Stimulated activated effector memory CD8-positive, alpha-beta T cell treated with anti-CD3 and anti-CD28 coated beads, Interleukin-12 subunit alpha, Interleukin-12 subunit beta, amount 100 ng/mL, for 72 hours (primary cell): ENCODE measurements at regions not wholly inside any gene's neighbourhood (a gene's known extent, or its start where the extent isn't known, plus 50 kb on each side); places are given as distances from the start of the nearest gene placed in this dataset.

Experiments used
- ATAC-seq: fragments of 150-1000 bp; cut with Tn5 transposase; 2 replicates; pipeline ENCODE4 v1.10.0; 2021
- DNase-seq, 2 donors: peaks; one replicate each; pipeline ENCODE4 v3.0.0; 2021 to 2022; ENCODE audit warnings: low spot score in 2 of 2
- H3K27ac Mint-ChIP-seq: one replicate; pipeline ENCODE4 v1.8.0; 2022; ENCODE audit warnings: mild to moderate bottlenecking, mixed read lengths
- H3K36me3 Mint-ChIP-seq: one replicate; pipeline ENCODE4 v1.8.0; 2022; ENCODE audit warnings: mild to moderate bottlenecking, mixed read lengths
- H3K4me1 Mint-ChIP-seq: one replicate; pipeline ENCODE4 v1.8.0; 2022; ENCODE audit warnings: mixed read lengths
- H3K4me3 Mint-ChIP-seq: one replicate; pipeline ENCODE4 v1.8.0; 2022; ENCODE audit warnings: mild to moderate bottlenecking, mixed read lengths
- H3K9me3 Mint-ChIP-seq: one replicate; pipeline ENCODE4 v1.8.0; 2022; ENCODE audit warnings: mixed read lengths

- no peak for DNase-seq
- ATAC-seq, result no peak
- H3K4me3 Mint-ChIP-seq, result no peak overlapping the region
- H3K9me3 Mint-ChIP-seq, result no peaks in the 10 kb centered on the region
- no peaks in the 10 kb centered on the region for H3K4me1 Mint-ChIP-seq
- no peak overlapping the region for H3K27ac Mint-ChIP-seq
- H3K36me3 Mint-ChIP-seq, result no peaks in the 10 kb centered on the region
Measured at GRCh38 chr17:5826384-5826783, 242.1 kb upstream of the NLRP1 start.

DNA sequence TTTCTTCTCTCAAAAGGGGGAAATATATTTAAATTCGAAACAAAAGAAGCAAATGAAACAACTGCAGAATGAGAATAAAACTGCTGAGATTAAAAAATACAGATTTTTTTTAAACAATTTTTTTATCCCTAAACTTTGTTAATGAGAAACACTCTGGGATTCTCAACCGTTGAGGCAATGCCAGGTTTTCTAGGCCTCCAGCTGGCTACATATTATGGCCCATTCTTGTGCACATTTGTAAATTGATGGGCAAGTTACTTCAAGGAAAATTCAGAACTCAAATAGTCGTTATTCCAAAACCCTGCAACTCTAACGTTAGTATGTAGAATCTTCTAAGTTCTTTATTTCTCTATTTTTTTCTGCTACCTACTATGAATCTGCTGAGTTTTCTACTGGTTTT lies 239.3 kb upstream of the WSCD1 start:
- Mint-ChIP-seq H3K4me3 (no peak overlapping the region), H3K4me1 (no peaks in the 10 kb centered on the region), H3K9me3 (no peaks in the 10 kb centered on the region), H3K36me3 (no peaks in the 10 kb centered on the region), H3K27ac (no peak overlapping the region)
- no peak for DNase-seq
- ATAC-seq, result no peak

DNA sequence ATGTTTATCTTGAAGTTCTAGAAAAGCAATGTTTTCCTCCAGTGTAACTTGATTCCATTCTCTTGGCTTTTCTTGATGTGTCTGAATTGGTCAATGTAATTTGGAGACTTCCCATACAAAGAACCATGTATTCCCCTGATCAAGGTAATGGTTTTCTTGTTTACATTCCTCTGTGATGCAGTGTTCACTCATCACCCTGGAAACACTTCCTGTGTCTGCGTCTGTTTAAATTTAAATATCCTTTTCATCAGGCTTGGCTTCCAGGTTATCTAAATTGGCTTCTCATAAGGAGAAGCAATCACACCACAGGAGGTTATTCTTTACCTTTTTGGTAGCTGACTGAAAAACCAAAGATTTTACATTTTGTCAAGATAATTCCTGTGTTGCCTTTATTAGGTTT lies 237.3 kb upstream of the WSCD1 start:
- Mint-ChIP-seq H3K27ac (no peak overlapping the region), H3K9me3 (no peaks in the 10 kb centered on the region), H3K36me3 (no peaks in the 10 kb centered on the region), H3K4me1 (no peaks in the 10 kb centered on the region), H3K4me3 (no peak overlapping the region)
- ATAC-seq (no peak), DNase-seq (no peak)

GRCh38 chr17:5837055-5837491 lies 233.1 kb upstream of the WSCD1 start:
- Mint-ChIP-seq H3K36me3 (no peaks in the 10 kb centered on the region), H3K9me3 (no peaks in the 10 kb centered on the region), H3K4me3 (no peak overlapping the region), H3K4me1 (no peaks in the 10 kb centered on the region), H3K27ac (no peak overlapping the region)
- ATAC-seq (no peak), DNase-seq (no peak)

GRCh38 chr17:5838661-5839300 lies 231.4 kb upstream of the WSCD1 start:
- H3K36me3 Mint-ChIP-seq, result no peaks in the 10 kb centered on the region
- no peak overlapping the region for H3K27ac Mint-ChIP-seq
- DNase-seq, result no peak
- H3K4me3 Mint-ChIP-seq, result no peak overlapping the region
- H3K9me3 Mint-ChIP-seq, result no peaks in the 10 kb centered on the region
- no peaks in the 10 kb centered on the region for H3K4me1 Mint-ChIP-seq
- no peak for ATAC-seq

GRCh38 chr17:5840811-5841446 lies 229.2 kb upstream of the WSCD1 start:
- no peak for ATAC-seq
- no peaks in the 10 kb centered on the region for H3K4me1 Mint-ChIP-seq
- no peak overlapping the region for H3K27ac Mint-ChIP-seq
- no peak overlapping the region for H3K4me3 Mint-ChIP-seq
- no peak for DNase-seq
- no peaks in the 10 kb centered on the region for H3K36me3 Mint-ChIP-seq
- no peaks in the 10 kb centered on the region for H3K9me3 Mint-ChIP-seq

GRCh38 chr17:5841862-5842261 lies 228.3 kb upstream of the WSCD1 start:
- Mint-ChIP-seq H3K9me3 (no peaks in the 10 kb centered on the region), H3K36me3 (no peaks in the 10 kb centered on the region), H3K4me3 (no peak overlapping the region), H3K27ac (no peak overlapping the region), H3K4me1 (no peaks in the 10 kb centered on the region)
- ATAC-seq (no peak), DNase-seq (no peak)

DNA sequence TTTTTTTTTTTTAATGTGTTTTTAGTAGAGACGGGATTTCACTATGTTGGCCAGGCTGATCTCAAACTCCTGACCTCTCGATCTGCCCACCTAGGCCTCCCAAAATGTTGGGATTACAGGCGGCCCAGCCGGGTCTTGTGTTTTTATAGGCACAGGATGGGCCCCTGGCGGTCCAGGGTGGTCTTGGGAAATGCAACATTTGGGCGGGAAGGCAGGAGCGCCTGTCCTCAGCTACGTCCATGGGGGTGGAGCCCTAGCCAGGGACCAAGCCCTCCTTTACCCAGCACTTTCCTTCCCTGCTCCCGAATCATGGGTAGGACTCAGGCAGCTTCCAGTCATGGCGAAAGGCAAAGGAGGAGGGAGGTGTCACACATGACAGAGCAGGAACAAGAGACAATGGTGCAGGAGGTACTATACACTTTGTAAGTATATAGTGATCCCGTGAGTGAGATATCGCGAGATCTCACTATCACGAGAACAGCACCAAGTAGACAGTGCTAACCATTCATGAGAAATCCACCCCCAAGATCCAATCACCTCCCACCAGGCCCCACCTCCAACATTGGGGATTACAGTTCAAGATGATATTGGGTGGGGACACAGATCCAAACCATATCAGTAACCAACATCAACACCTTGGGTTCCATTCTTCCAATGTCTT lies 226.7 kb upstream of the WSCD1 start:
- no peaks in the 10 kb centered on the region for H3K36me3 Mint-ChIP-seq
- no peak overlapping the region for H3K27ac Mint-ChIP-seq
- no peaks in the 10 kb centered on the region for H3K9me3 Mint-ChIP-seq
- DNase-seq (no peak), ATAC-seq (no peak)
- no peaks in the 10 kb centered on the region for H3K4me1 Mint-ChIP-seq
- no peak overlapping the region for H3K4me3 Mint-ChIP-seq

DNA sequence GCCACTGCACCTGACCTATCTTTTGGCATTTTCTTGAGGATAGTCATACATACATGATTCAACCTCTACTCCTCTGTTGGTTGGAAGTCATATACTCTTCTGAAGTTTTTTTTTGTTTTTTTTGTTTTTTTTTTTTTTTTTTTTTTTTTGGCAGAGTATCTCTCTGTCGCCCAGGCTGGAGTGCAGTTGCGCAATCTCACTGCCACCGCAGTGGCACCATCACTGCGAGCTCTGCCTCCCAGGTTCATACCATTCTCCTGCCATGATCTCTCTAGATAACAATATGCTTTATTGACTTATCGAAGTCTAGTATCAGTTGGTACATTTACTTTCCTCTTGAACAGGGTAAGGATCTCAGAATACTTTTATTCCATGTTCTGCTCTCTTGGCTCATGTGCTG lies 224.2 kb upstream of the WSCD1 start:
- Mint-ChIP-seq H3K27ac (no peak overlapping the region), H3K36me3 (no peaks in the 10 kb centered on the region), H3K9me3 (no peaks in the 10 kb centered on the region), H3K4me3 (no peak overlapping the region), H3K4me1 (no peaks in the 10 kb centered on the region)
- ATAC-seq, result no peak
- no peak for DNase-seq

GRCh38 chr17:5854871-5855554 lies 215.2 kb upstream of the WSCD1 start:
- no peaks in the 10 kb centered on the region for H3K9me3 Mint-ChIP-seq
- DNase-seq (peak in 1 of 2 donors; percentile 13), ATAC-seq (no peak)
- no peaks in the 10 kb centered on the region for H3K36me3 Mint-ChIP-seq
- no peak overlapping the region for H3K4me3 Mint-ChIP-seq
- no peaks in the 10 kb centered on the region for H3K4me1 Mint-ChIP-seq
- H3K27ac Mint-ChIP-seq, result no peak overlapping the region

- Mint-ChIP-seq H3K4me3 (no peak overlapping the region), H3K36me3 (no peaks in the 10 kb centered on the region), H3K4me1 (no peaks in the 10 kb centered on the region), H3K27ac (no peak overlapping the region), H3K9me3 (no peaks in the 10 kb centered on the region)
- DNase-seq (no peak), ATAC-seq (no peak)
Measured at GRCh38 chr17:5861246-5861645, 208.9 kb upstream of the WSCD1 start.

- no peak for ATAC-seq
- no peaks in the 10 kb centered on the region for H3K4me1 Mint-ChIP-seq
Measured at GRCh38 chr17:5861854-5862253, 208.3 kb upstream of the WSCD1 start.

GRCh38 chr17:5862395-5862794 lies 207.8 kb upstream of the WSCD1 start:
- no peak overlapping the region for H3K4me3 Mint-ChIP-seq

More at GRCh38 chr17:5861854-5862253, 208.3 kb upstream of the WSCD1 start:
- Mint-ChIP-seq H3K9me3 (no peaks in the 10 kb centered on the region), H3K4me3 (no peak overlapping the region), H3K27ac (no peak overlapping the region), H3K36me3 (no peaks in the 10 kb centered on the region)
- DNase-seq, result no peak

DNA sequence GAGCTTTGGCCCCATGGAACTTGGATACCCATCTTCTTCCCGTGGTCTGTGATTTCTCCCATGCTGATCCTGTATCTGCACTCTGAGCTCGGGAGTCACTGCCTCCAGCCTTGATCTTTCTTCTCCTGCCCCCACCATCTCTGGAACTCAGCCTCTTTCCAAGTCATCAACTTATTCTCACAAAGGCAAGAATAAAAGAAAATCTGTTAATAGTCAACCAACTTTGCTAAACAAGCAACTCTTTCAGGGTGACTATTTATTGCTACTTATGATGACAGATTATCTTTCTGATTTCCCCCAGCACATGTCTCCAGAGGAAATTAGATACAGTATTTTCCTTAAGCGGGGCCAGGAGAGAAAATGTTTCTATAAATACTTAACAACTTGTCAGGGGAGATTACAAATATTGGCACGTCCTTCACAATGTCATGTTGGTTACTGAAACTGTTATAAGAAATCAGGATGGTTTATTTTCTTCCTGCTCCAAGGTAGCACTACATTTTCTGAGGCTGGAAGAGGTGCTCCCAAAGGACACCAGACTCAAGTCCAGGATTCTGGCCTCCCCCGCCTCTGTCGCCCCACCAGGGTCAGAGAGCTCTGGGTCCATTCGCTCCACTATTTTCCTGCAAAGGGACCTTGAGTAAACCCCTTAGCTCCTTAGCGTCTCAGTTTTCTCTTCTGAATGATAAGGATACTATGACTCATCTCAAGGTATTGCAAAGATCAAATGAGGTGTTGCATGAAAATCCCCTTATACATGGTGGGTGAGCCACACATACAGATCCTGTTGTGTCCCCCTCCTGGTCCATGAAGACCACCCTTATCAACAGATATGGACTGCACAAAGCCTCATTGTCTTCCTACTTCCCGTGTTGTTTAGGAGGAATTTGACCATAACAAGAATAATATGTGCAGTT lies 205.2 kb upstream of the WSCD1 start:
- Mint-ChIP-seq H3K4me3 (no peak overlapping the region), H3K27ac (no peak overlapping the region), H3K4me1 (no peaks in the 10 kb centered on the region), H3K9me3 (no peaks in the 10 kb centered on the region), H3K36me3 (no peaks in the 10 kb centered on the region)
- DNase-seq (no peak), ATAC-seq (peak; percentile 34)

More at GRCh38 chr17:5862395-5862794, 207.8 kb upstream of the WSCD1 start:
- H3K27ac Mint-ChIP-seq, result no peak overlapping the region
- H3K4me1 Mint-ChIP-seq, result no peaks in the 10 kb centered on the region
- ATAC-seq (no peak), DNase-seq (no peak)
- H3K9me3 Mint-ChIP-seq, result no peaks in the 10 kb centered on the region
- no peaks in the 10 kb centered on the region for H3K36me3 Mint-ChIP-seq

- no peaks in the 10 kb centered on the region for H3K4me1 Mint-ChIP-seq
- no peak for DNase-seq
- no peak overlapping the region for H3K27ac Mint-ChIP-seq
- no peak overlapping the region for H3K4me3 Mint-ChIP-seq
- no peaks in the 10 kb centered on the region for H3K36me3 Mint-ChIP-seq
- H3K9me3 Mint-ChIP-seq, result no peaks in the 10 kb centered on the region
- no peak for ATAC-seq
Measured at GRCh38 chr17:5866978-5867377, 203.2 kb upstream of the WSCD1 start.
